ENCODE measurements at regions not wholly inside any gene's neighbourhood (a gene's known extent, or its start where the extent isn't known, plus 50 kb on each side); places are given as distances from the start of the nearest gene placed in this dataset.

- no peak for DNase-seq (ENCODE audit: low read depth)
- no peak overlapping the region for H3K4me3 ChIP-seq (ENCODE audit: control insufficient read depth, low read depth, low read length)
- TF ChIP-seq, protein P1, sequence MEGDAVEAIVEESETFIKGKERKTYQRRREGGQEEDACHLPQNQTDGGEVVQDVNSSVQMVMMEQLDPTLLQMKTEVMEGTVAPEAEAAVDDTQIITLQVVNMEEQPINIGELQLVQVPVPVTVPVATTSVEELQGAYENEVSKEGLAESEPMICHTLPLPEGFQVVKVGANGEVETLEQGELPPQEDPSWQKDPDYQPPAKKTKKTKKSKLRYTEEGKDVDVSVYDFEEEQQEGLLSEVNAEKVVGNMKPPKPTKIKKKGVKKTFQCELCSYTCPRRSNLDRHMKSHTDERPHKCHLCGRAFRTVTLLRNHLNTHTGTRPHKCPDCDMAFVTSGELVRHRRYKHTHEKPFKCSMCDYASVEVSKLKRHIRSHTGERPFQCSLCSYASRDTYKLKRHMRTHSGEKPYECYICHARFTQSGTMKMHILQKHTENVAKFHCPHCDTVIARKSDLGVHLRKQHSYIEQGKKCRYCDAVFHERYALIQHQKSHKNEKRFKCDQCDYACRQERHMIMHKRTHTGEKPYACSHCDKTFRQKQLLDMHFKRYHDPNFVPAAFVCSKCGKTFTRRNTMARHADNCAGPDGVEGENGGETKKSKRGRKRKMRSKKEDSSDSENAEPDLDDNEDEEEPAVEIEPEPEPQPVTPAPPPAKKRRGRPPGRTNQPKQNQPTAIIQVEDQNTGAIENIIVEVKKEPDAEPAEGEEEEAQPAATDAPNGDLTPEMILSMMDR (IDR thresholded peaks at IDR 0.05; ENCODE audit: control insufficient read depth, insufficient read depth, low read depth, low read length, missing control alignments): no peak
These were observed 909.2 kb upstream of the AUTS2 start for GRCh38 chr7:68689087-68689433.

GRCh38 chr7:68691261-68692216 is 906.7 kb upstream of the AUTS2 start:
- DNase-seq (ENCODE audit: low read depth): peak; percentile 69
- TF ChIP-seq, protein P1 (IDR thresholded peaks at IDR 0.05; ENCODE audit: control insufficient read depth, insufficient read depth, low read depth, low read length, missing control alignments): no peak
- H3K4me3 ChIP-seq (ENCODE audit: control insufficient read depth, low read depth, low read length): no peak overlapping the region

- TF ChIP-seq, protein P1 (IDR thresholded peaks at IDR 0.05; ENCODE audit: control insufficient read depth, insufficient read depth, low read depth, low read length, missing control alignments): no peak
- H3K4me3 ChIP-seq (ENCODE audit: control insufficient read depth, low read depth, low read length): no peak overlapping the region
- DNase-seq (ENCODE audit: low read depth): no peak
These were observed 905.8 kb upstream of the AUTS2 start for GRCh38 chr7:68692511-68692910.

GRCh38 chr7:68694656-68695055 is 903.6 kb upstream of the AUTS2 start:
- TF ChIP-seq, protein P1 (IDR thresholded peaks at IDR 0.05; ENCODE audit: control insufficient read depth, insufficient read depth, low read depth, low read length, missing control alignments): no peak
- H3K4me3 ChIP-seq (ENCODE audit: control insufficient read depth, low read depth, low read length): no peak overlapping the region
- DNase-seq (ENCODE audit: low read depth): no peak

GRCh38 chr7:68697796-68698280 is 900.4 kb upstream of the AUTS2 start:
- TF ChIP-seq, protein P1 (IDR thresholded peaks at IDR 0.05; ENCODE audit: control insufficient read depth, insufficient read depth, low read depth, low read length, missing control alignments): no peak

GRCh38 chr7:68699090-68699711 is 899.1 kb upstream of the AUTS2 start:
- peak; percentile 44 for DNase-seq (ENCODE audit: low read depth)
- TF ChIP-seq, protein P1 (IDR thresholded peaks at IDR 0.05; ENCODE audit: control insufficient read depth, insufficient read depth, low read depth, low read length, missing control alignments): no peak
- no peak overlapping the region for H3K4me3 ChIP-seq (ENCODE audit: control insufficient read depth, low read depth, low read length)

More at GRCh38 chr7:68697796-68698280, 900.4 kb upstream of the AUTS2 start:
- H3K4me3 ChIP-seq (ENCODE audit: control insufficient read depth, low read depth, low read length): no peak overlapping the region
- DNase-seq (ENCODE audit: low read depth): no peak
